B cell (primary cell): ENCODE measurements at regions not wholly inside any gene's neighbourhood (a gene's known extent, or its start where the extent isn't known, plus 50 kb on each side); places are given as distances from the start of the nearest gene placed in this dataset.

ENCODE experiments used
- ATAC-seq: fragments of 200-7000 bp; cut with Tn5 transposase; one replicate; pipeline ENCODE4 v1.10.0; 2021; ENCODE audit warnings: low read depth, mild to moderate bottlenecking, moderate number of reproducible peaks, moderate library complexity
- CTCF ChIA-PET: fragments of 350-600 bp; sonication (Branson Sonifier 250); formaldehyde crosslinking; loops from one replicate; lab custom pipeline; 2021; ENCODE audit warnings: antibody characterized with exemption, inconsistent platforms; lab: Charles Lee
- POLR2A ChIA-PET: fragments of 350-600 bp; sonication (Branson Sonifier 250); formaldehyde crosslinking; loops from one replicate; lab custom pipeline; 2021; ENCODE audit warnings: antibody characterized with exemption; lab: Charles Lee
- DNase-seq: peaks from one replicate; pipeline ENCODE4 v3.0.0; 2013
- H2AFZ ChIP-seq: 2 replicates; pipeline ENCODE4 v1.6.1; 2012; ENCODE audit warnings: mild to moderate bottlenecking, low read depth, low read length; ENCODE audit not compliant: insufficient read depth, poor library complexity, severe bottlenecking
- H3K27ac ChIP-seq, 2 donors: 1 replicate in 1 of 2; 2 replicates in 1 of 2; pipeline ENCODE4 v1.5.1; 2012 to 2013; ENCODE audit warnings: low read length in 2 of 2, mild to moderate bottlenecking in 2 of 2, moderate library complexity in 1 of 2
- H3K27me3 ChIP-seq, 4 experiments: fragments of 200-600 bp in 1 of 4; sonication (generic) in 1 of 4; replicated peaks in 1 of 4; 1 replicate in 2 of 4; 2 replicates in 2 of 4; pipeline versions ENCODE4 v1.6.1 to v1.7.0; 2013 to 2016; ENCODE audit warnings: low read length in 3 of 4, mild to moderate bottlenecking in 2 of 4, mixed read lengths in 1 of 4, moderate library complexity in 1 of 4; ENCODE audit not compliant: insufficient read depth in 4 of 4, control insufficient read depth in 3 of 4; ENCODE audit errors: control extremely low read depth in 1 of 4
- H3K36me3 ChIP-seq, 2 experiments: replicated peaks in 1 of 2; 1 replicate in 1 of 2; 2 replicates in 1 of 2; pipeline versions ENCODE4 v1.6.1 to v1.7.1; 2013; ENCODE audit warnings: low read length in 1 of 2; ENCODE audit not compliant: insufficient read depth in 2 of 2, control insufficient read depth in 1 of 2; ENCODE audit errors: control extremely low read depth in 1 of 2, extremely low read depth in 1 of 2
- H3K4me1 ChIP-seq, 2 donors: fragments of 200-600 bp in 1 of 2; sonication (generic) in 1 of 2; 1 replicate in 1 of 2; 2 replicates in 1 of 2; pipeline versions ENCODE4 v1.5.1 to v1.6.1; 2013 to 2017; ENCODE audit warnings: low read length in 2 of 2; ENCODE audit not compliant: control insufficient read depth in 2 of 2, insufficient read depth in 2 of 2
- H3K4me2 ChIP-seq: replicated peaks from 2 replicates; pipeline ENCODE3; 2012; ENCODE audit warnings: mild to moderate bottlenecking, low read depth, low read length; ENCODE audit not compliant: poor library complexity, severe bottlenecking
- H3K4me3 ChIP-seq, 5 experiments: fragments of 200-600 bp in 1 of 5; sonication (generic) in 1 of 5; 1 replicate in 3 of 5; 2 replicates in 2 of 5; pipeline versions ENCODE4 v1.5.1 to v1.7.0; 2011 to 2016; ENCODE audit warnings: low read length in 4 of 5, mild to moderate bottlenecking in 4 of 5, low read depth in 2 of 5, control low read depth in 1 of 5, moderate library complexity in 1 of 5; ENCODE audit not compliant: insufficient read depth in 1 of 5; ENCODE audit errors: control extremely low read depth in 1 of 5, extremely low read depth in 1 of 5
- H3K79me2 ChIP-seq: fragments of 200-600 bp; sonication (generic); one replicate; pipeline ENCODE4 v1.6.0; 2016; ENCODE audit warnings: low read length; ENCODE audit not compliant: control insufficient read depth, insufficient read depth
- H3K9ac ChIP-seq: fragments of 200-600 bp; sonication (generic); 2 replicates; pipeline ENCODE4 v1.6.1; 2017; ENCODE audit warnings: mild to moderate bottlenecking, low read length, moderate library complexity
- H3K9me3 ChIP-seq, 3 donors: one replicate each; pipeline versions ENCODE4 v1.6.1 to v1.7.1; 2013; ENCODE audit warnings: low read length in 2 of 3; ENCODE audit not compliant: control insufficient read depth in 2 of 3, insufficient read depth in 1 of 3; ENCODE audit errors: control extremely low read depth in 1 of 3
- H4K20me1 ChIP-seq: 2 replicates; pipeline ENCODE4 v1.6.0; 2012; ENCODE audit warnings: mild to moderate bottlenecking, low read length; ENCODE audit not compliant: insufficient read depth, control insufficient read depth, poor library complexity, severe bottlenecking
- H3K27ac Mint-ChIP-seq: one replicate; pipeline ENCODE4 v1.8.0; 2021; ENCODE audit warnings: mixed read lengths
- H3K27me3 Mint-ChIP-seq: one replicate; pipeline ENCODE4 v1.8.0; 2021; ENCODE audit warnings: mixed read lengths
- H3K4me1 Mint-ChIP-seq: one replicate; pipeline ENCODE4 v1.8.0; 2021; ENCODE audit warnings: mixed read lengths
- H3K4me3 Mint-ChIP-seq: one replicate; pipeline ENCODE4 v1.8.0; 2021; ENCODE audit warnings: mixed read lengths
- H3K9me3 Mint-ChIP-seq: one replicate; pipeline ENCODE4 v1.8.0; 2022; ENCODE audit warnings: mixed read lengths; ENCODE audit not compliant: insufficient read depth
- CTCF ChIP-seq: fragments of 200-600 bp; IDR thresholded peaks from one replicate; pipeline ENCODE4 v1.8.0; 2022; ENCODE audit warnings: antibody characterized with exemption, mild to moderate bottlenecking
- EZH2 ChIP-seq: IDR thresholded peaks from 2 replicates; pipeline ENCODE4 v1.6.1; 2012; ENCODE audit warnings: borderline replicate concordance, low read depth, mild to moderate bottlenecking, moderate library complexity, low read length; ENCODE audit not compliant: insufficient read depth, poor library complexity, severe bottlenecking
- WGBS: methylation state at CpG from one replicate; pipeline ENCODE4 v1.1.5; 2013; ENCODE audit warnings: missing lambda C conversion rate; ENCODE audit not compliant: insufficient coverage; 5-methylcytosine and 5-hydroxymethylcytosine counted together
- intact Hi-C: fragments of 100-400 bp; cut with micrococcal nuclease; formaldehyde crosslinking; loops from one replicate; pipeline ENCODE4 v1.10.0; 2022

DNA sequence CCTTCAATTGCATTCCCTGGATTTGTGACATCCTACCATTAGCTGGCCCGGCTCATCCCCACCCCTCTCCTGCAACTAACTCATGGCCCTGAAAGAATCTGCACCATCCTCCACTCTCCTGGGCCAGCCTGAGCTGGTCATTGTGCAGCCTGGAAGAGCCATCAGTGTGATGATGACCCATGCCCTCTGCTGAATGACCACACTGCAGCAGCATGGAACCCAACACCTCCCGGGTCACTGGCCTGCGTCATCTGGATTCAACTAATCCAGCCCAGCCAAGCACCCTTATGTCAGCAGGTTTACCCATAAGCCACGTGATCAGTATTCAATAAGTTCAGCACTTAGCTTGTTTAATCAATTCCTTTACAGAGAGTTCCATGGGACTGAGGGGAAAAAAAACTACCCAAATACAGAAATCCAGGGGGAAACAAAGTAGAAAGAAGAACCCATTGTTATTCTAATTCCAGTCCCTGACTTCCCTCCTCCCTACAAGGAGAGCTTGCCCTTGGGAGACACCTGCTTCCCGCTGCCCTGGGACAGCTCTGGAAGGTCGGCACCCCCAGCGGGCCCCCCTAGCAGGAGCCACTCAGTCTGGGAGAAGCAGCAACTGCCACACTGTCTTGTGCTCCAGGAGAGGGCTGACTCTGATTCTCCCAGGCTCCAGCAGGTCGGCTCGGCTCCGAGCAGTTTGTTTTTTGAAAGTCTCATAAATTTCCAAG, 309.1 kb upstream of the TLE3 start:
- H3K27ac Mint-ChIP-seq, result no peak overlapping the region
- intact Hi-C loops, result no loop called here
- no peaks in the 10 kb centered on the region for H4K20me1 ChIP-seq
- DNase-seq (no peak), ATAC-seq (no peak)
- H3K27me3 Mint-ChIP-seq, result peaks cover 11% of the 10 kb centered on the region
- H3K4me3 ChIP-seq, result no peak overlapping the region
- H3K4me2 ChIP-seq, result no peak overlapping the region
- no peaks in the 10 kb centered on the region for H3K4me1 ChIP-seq
- no peak overlapping the region for H3K9ac ChIP-seq
- 96% methylated on average over 6 of the region's 10 CpGs for WGBS
- ChIA-PET POLR2A (no interaction called here), CTCF (no interaction called here)
- H3K4me3 Mint-ChIP-seq, result no peak overlapping the region
- H3K27me3 ChIP-seq, result no peaks in the 10 kb centered on the region
- H3K9me3 Mint-ChIP-seq, result no peaks in the 10 kb centered on the region
- H2AFZ ChIP-seq, result no peak overlapping the region
- no peaks in the 10 kb centered on the region for H3K79me2 ChIP-seq
- TF ChIP-seq CTCF, result no peak
- H3K4me1 Mint-ChIP-seq, result no peaks in the 10 kb centered on the region
- no peak overlapping the region for H3K27ac ChIP-seq
- no peaks in the 10 kb centered on the region for H3K36me3 ChIP-seq
- no peaks in the 10 kb centered on the region for H3K9me3 ChIP-seq

DNA sequence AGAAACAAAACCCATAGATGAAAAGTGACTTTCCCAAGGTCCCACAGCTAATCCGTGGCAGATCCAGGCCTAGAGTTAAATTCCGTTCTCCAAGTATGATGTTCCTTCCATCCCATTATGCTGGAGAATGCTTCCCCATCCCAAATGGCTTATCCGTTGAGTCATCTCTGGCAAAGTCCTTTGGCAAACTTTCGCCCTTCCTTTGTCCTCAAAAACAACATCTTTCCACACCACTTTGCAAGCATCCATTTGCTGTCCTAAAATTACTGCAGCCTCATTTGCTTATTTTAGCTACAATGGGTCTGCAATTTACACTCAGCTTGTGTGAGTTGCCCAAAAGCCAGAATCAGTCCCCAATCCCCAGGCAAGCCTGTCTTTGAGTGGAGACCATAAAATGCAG, 304.0 kb upstream of the TLE3 start:
- ChIA-PET POLR2A (interaction anchor here (0.7 kb wide), 1 partner anchor 13 kb away, joined by 8 read pairs; no protein-coding TSS in a partner anchor), CTCF (interaction anchor here (0.7 to 1.2 kb wide), 2 partner anchors 13 to 927 kb away, joined by 3 read pairs; no protein-coding TSS in a partner anchor)
- no peak for DNase-seq
- intact Hi-C loops, result no loop called here
- no peak overlapping the region for H3K4me3 Mint-ChIP-seq
- H3K9me3 Mint-ChIP-seq, result no peaks in the 10 kb centered on the region
- peaks cover 16% of the 10 kb centered on the region for H3K27me3 Mint-ChIP-seq
- Histone ChIP-seq H3K4me1 (peaks cover 13 to 15% of the 10 kb centered on the region in 2 donors), H3K27ac (no peak overlapping the region), H3K4me2 (no peak overlapping the region), H3K9ac (no peak overlapping the region), H3K27me3 (no peaks in the 10 kb centered on the region), H3K4me3 (no peak overlapping the region), H3K9me3 (no peaks in the 10 kb centered on the region), H3K79me2 (no peaks in the 10 kb centered on the region), H2AFZ (no peak overlapping the region), H4K20me1 (no peaks in the 10 kb centered on the region), H3K36me3 (no peaks in the 10 kb centered on the region)
- TF ChIP-seq CTCF (no peak), EZH2 (no peak)
- H3K27ac Mint-ChIP-seq, result no peak overlapping the region
- 92% methylated on average over 4 of the region's 4 CpGs for WGBS
- peaks cover 17% of the 10 kb centered on the region for H3K4me1 Mint-ChIP-seq
- ATAC-seq, result no peak
